D341Med (cell line): ENCODE measurements at regions not wholly inside any gene's neighbourhood (a gene's known extent, or its start where the extent isn't known, plus 50 kb on each side); places are given as distances from the start of the nearest gene placed in this dataset.

Experiments used
- DNase-seq: peaks from one replicate; pipeline ENCODE4 v3.0.0; 2012; ENCODE audit warnings: low spot score

- no peak for DNase-seq
Measured at GRCh38 chr1:22350171-22350923, 101.3 kb upstream of the ZBTB40 start.

- no peak for DNase-seq
Measured at GRCh38 chr1:22350924-22351767, 100.5 kb upstream of the ZBTB40 start.

GRCh38 chr1:22351768-22352080 lies 99.9 kb upstream of the ZBTB40 start:
- DNase-seq, result no peak

- DNase-seq, result no peak
Measured at GRCh38 chr1:22352355-22352754, 99.3 kb upstream of the ZBTB40 start.

- DNase-seq, result no peak
Measured at GRCh38 chr1:22352896-22353295, 98.8 kb upstream of the ZBTB40 start.

GRCh38 chr1:22359427-22359826 lies 92.2 kb upstream of the ZBTB40 start:
- DNase-seq, result no peak

- DNase-seq, result no peak
Measured at GRCh38 chr1:22362626-22363402, 88.8 kb upstream of the ZBTB40 start.

- DNase-seq, result no peak
Measured at GRCh38 chr1:22363403-22364325, 88.0 kb upstream of the ZBTB40 start.

- no peak for DNase-seq
Measured at GRCh38 chr1:22364326-22364650, 87.4 kb upstream of the ZBTB40 start.

- no peak for DNase-seq
Measured at GRCh38 chr1:22364764-22365163, 86.9 kb upstream of the ZBTB40 start.

GRCh38 chr1:22365331-22366295 lies 86.0 kb upstream of the ZBTB40 start:
- no peak for DNase-seq

GRCh38 chr1:22366346-22366745 lies 85.3 kb upstream of the ZBTB40 start:
- no peak for DNase-seq

- DNase-seq, result no peak
Measured at GRCh38 chr1:22368125-22368524, 83.5 kb upstream of the ZBTB40 start.

GRCh38 chr1:22369294-22370189 lies 82.1 kb upstream of the ZBTB40 start:
- no peak for DNase-seq

GRCh38 chr1:22370190-22370498 lies 81.5 kb upstream of the ZBTB40 start:
- DNase-seq, result no peak

GRCh38 chr1:22371408-22371807 lies 80.2 kb upstream of the ZBTB40 start:
- DNase-seq, result no peak

GRCh38 chr1:22373252-22373651 lies 78.4 kb upstream of the ZBTB40 start:
- no peak for DNase-seq

- DNase-seq, result no peak
Measured at GRCh38 chr1:22374001-22374400, 77.7 kb upstream of the ZBTB40 start.

GRCh38 chr1:22375601-22376000 lies 76.0 kb upstream of the ZBTB40 start:
- no peak for DNase-seq

GRCh38 chr1:22376001-22376400 lies 75.7 kb upstream of the ZBTB40 start:
- DNase-seq, result no peak
